Cardiac muscle cell (in vitro differentiated cells and primary cell): ENCODE measurements at regions not wholly inside any gene's neighbourhood (a gene's known extent, or its start where the extent isn't known, plus 50 kb on each side); places are given as distances from the start of the nearest gene placed in this dataset.

Experiments used
- DNase-seq, 2 donors: peaks; one replicate each; pipeline versions ENCODE4 v3.0.0 to v3.0.0-alpha.2; 2010 to 2017; ENCODE audit warnings: low read depth in 1 of 2, low spot score in 1 of 2
- H3K27ac ChIP-seq: fragments of 200-600 bp; sonication (generic); 2 replicates; pipeline ENCODE4 v1.5.1; 2016
- H3K27me3 ChIP-seq: fragments of 200-600 bp; sonication (generic); 2 replicates; pipeline ENCODE4 v1.6.0; 2016; ENCODE audit warnings: control low read depth
- H3K36me3 ChIP-seq: fragments of 200-600 bp; sonication (generic); 2 replicates; pipeline ENCODE4 v1.5.1; 2016; ENCODE audit warnings: control low read depth
- H3K4me1 ChIP-seq: fragments of 200-600 bp; sonication (generic); 2 replicates; pipeline ENCODE4 v1.8.1; 2017; ENCODE audit warnings: low read depth, mild to moderate bottlenecking, mixed run types
- H3K4me3 ChIP-seq: fragments of 200-600 bp; sonication (generic); 2 replicates; pipeline ENCODE4 v1.5.1; 2016; ENCODE audit warnings: mild to moderate bottlenecking
- H3K9me3 ChIP-seq: fragments of 200-600 bp; sonication (generic); 2 replicates; pipeline ENCODE4 v1.5.1; 2017; ENCODE audit warnings: low read depth, mild to moderate bottlenecking, control low read depth
- TF ChIP-seq, protein P1 (sequence below): IDR thresholded peaks from 2 replicates; pipeline ENCODE4 v1.5.1; 2012; ENCODE audit warnings: low read depth, mild to moderate bottlenecking, low read length

DNA sequence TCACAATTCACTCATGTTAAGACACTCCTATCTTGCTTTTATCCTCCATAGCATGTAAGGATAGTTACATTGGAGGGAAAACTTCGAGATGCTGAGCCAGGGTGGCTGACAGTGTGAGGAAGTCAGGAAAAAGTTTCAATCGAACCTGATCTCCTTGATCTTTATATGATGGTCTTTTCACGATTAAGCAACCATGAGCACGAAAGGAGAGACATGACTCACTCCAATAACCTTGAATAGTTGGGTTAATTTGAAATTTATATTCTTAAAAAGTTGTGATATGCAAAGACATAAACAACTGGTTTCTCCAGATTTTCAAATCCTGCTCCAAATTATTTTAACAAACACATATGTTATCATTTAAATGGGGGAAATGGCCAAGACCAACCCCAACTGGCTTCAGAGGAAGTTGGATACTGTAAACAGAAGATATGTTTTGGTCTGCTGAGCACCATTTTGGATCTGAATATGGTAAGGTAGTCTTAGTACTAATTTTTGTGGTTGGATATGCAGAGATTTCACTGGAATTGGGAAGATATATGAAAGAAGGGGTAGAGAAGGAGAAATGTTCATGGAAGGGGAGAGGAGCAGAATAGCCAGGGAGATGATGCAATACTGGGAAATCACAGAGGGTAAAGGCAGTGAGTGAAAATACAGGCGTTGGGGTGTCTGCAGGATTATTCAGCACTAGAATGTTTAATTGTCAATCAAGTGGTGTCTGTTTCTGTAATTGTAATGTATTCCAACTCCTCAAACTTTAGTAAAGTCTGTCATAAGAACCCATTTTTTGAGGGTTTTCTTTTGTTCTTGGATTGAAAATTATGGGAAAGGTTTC, 185.2 kb upstream of the SLC38A2 start:
- H3K36me3 ChIP-seq = no peaks in the 10 kb centered on the region
- TF ChIP-seq, protein P1, sequence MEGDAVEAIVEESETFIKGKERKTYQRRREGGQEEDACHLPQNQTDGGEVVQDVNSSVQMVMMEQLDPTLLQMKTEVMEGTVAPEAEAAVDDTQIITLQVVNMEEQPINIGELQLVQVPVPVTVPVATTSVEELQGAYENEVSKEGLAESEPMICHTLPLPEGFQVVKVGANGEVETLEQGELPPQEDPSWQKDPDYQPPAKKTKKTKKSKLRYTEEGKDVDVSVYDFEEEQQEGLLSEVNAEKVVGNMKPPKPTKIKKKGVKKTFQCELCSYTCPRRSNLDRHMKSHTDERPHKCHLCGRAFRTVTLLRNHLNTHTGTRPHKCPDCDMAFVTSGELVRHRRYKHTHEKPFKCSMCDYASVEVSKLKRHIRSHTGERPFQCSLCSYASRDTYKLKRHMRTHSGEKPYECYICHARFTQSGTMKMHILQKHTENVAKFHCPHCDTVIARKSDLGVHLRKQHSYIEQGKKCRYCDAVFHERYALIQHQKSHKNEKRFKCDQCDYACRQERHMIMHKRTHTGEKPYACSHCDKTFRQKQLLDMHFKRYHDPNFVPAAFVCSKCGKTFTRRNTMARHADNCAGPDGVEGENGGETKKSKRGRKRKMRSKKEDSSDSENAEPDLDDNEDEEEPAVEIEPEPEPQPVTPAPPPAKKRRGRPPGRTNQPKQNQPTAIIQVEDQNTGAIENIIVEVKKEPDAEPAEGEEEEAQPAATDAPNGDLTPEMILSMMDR = no peak
- peak in 1 of 2 donors; percentile 48 for DNase-seq
- no peak overlapping the region for H3K4me3 ChIP-seq
- peaks cover 23% of the 10 kb centered on the region for H3K4me1 ChIP-seq
- no peak overlapping the region for H3K27ac ChIP-seq
- H3K27me3 ChIP-seq = no peaks in the 10 kb centered on the region
- H3K9me3 ChIP-seq = no peaks in the 10 kb centered on the region

DNA sequence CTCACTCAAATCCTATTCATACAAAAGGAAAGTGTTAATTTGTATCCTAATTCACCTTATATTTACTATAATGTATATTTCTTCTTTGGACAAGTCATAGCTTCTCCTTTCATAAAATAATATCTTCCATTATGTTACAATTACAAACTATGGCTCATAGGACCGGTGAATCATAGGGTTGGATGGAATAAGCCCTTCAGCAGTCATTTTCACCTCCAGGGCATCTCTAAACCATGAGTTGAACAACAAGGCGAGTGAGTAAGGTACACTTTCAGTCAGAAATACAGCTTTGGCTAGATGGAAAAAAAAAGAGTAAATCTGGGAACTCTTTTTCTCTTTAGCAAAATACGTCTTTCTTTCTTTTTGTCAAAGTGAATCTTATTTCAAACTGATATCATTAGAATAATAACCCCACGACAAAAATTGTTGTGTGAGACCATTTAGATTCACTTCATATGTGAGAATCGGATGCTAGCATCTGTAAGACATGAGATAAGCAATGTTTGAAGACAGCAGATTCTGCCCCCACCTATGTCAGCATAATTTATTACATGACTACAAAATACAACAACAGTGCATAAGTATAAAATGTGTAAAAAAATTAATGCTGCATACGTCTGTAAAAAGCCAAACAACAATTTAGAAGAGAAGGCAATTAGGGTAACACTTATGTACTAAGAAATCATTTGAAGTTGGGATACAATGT, 184.4 kb upstream of the SLC38A2 start:
- no peaks in the 10 kb centered on the region for H3K36me3 ChIP-seq
- no peak overlapping the region for H3K4me3 ChIP-seq
- H3K27me3 ChIP-seq = no peaks in the 10 kb centered on the region
- TF ChIP-seq, protein P1 = no peak
- H3K27ac ChIP-seq = peak overlapping the region; percentile 80
- DNase-seq = peak in 1 of 2 donors; percentile 49
- H3K9me3 ChIP-seq = no peaks in the 10 kb centered on the region
- peaks cover 23% of the 10 kb centered on the region for H3K4me1 ChIP-seq

DNA sequence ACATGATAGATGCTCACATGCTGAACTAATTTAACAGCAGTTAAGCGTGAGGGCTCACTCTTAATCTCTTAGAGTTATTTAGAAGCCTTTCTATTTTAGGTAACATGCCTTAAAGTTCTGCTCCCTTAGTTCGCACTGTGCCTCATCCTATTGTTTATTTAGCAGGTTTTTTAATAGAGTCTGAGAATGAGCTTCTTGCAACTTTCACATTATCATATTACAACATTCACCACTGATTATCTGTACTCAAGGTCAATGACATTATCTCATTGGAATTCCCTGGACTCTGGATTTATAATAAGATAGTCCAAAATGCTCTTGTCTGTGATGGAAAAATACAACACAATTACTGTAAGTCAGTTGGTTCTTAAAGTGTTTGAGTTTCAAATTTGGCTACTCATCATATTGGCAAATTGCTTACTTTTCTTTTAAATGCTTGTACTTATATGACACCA, 183.6 kb upstream of the SLC38A2 start:
- TF ChIP-seq, protein P1 = no peak
- Histone ChIP-seq H3K27ac (peak overlapping the region; percentile 80), H3K4me1 (peaks cover 23% of the 10 kb centered on the region), H3K36me3 (no peaks in the 10 kb centered on the region), H3K4me3 (no peak overlapping the region), H3K9me3 (no peaks in the 10 kb centered on the region), H3K27me3 (no peaks in the 10 kb centered on the region)
- DNase-seq = peak; percentile 49 to 87

DNA sequence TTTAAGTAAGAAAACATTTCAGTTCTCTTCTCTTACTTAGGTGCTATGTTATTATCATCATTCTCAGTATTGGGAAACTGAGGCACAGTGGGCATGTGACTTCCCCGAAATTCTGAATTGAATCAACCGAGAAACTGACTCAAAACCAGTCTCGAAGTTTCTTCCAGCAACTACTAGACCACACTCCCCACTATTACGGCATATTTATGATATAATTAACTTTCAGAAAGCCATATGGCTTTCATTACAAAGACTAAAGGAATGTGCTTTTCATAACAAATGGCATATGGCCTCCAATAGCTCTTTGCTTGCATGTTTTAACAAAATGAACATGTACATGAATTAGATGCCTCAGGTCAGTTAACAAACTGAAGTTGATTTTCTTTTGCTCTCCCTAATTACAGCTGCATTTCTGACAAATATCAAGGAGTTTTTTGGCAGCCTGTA, 182.9 kb upstream of the SLC38A2 start:
- Histone ChIP-seq H3K9me3 (no peaks in the 10 kb centered on the region), H3K27me3 (no peaks in the 10 kb centered on the region), H3K4me3 (no peak overlapping the region), H3K36me3 (no peaks in the 10 kb centered on the region), H3K4me1 (peaks cover 23% of the 10 kb centered on the region), H3K27ac (peak overlapping the region; percentile 80)
- TF ChIP-seq, protein P1 = no peak
- DNase-seq = peak in 1 of 2 donors; percentile 87

DNA sequence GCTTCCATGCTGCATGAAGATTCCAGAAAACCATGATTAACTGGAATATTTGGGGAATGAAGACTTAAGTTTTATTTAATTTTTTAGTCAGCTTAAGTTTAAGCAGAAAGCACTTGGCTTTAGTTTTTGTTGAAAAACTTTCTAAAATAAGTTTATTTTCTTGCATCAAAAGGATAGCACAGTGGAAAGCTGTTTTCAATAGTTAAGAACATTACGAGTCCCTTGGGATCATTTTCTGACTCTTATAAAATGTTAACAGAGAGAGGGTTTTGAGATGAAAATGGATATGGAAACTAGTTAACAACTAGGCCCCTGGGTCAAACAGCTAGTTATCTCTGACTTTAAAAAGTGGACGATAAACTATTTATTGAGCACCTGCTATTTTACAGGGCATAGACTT, 181.9 kb upstream of the SLC38A2 start:
- H3K4me3 ChIP-seq = no peak overlapping the region
- no peak overlapping the region for H3K27ac ChIP-seq
- TF ChIP-seq, protein P1 = no peak
- H3K36me3 ChIP-seq = no peaks in the 10 kb centered on the region
- peaks cover 17% of the 10 kb centered on the region for H3K4me1 ChIP-seq
- no peak for DNase-seq
- no peaks in the 10 kb centered on the region for H3K9me3 ChIP-seq
- no peaks in the 10 kb centered on the region for H3K27me3 ChIP-seq
